HEK293 (cell line): ENCODE measurements at regions not wholly inside any gene's neighbourhood (a gene's known extent, or its start where the extent isn't known, plus 50 kb on each side); places are given as distances from the start of the nearest gene placed in this dataset.

Experiments
- CTCF ChIA-PET: fragments of 350-600 bp; formaldehyde crosslinking; extraction: SDS; loops from one replicate; lab custom pipeline; 2021; ENCODE audit warnings: antibody characterized with exemption; lab: Yijun Ruan, JAX
- POLR2A ChIA-PET: fragments of 300-600 bp; formaldehyde crosslinking; extraction: SDS; loops from one replicate; lab custom pipeline; 2020; ENCODE audit warnings: antibody characterized with exemption, inconsistent platforms; lab: Yijun Ruan, JAX
- H3K27ac ChIP-seq: fragments of 200-500 bp; sonication (Bioruptor generic); 2 replicates; pipeline ENCODE4 v1.5.1; 2014; ENCODE audit warnings: low read depth, low read length, control low read depth, inconsistent platforms; ENCODE audit errors: extremely low read depth
- H3K36me3 ChIP-seq, 2 experiments: fragments of 200-500 bp in 1 of 2; sonication (Bioruptor generic) in 1 of 2; 1 replicate in 1 of 2; 2 replicates in 1 of 2; pipeline ENCODE4 v1.5.1; 2014 to 2017; ENCODE audit warnings: inconsistent platforms in 2 of 2, low read length in 2 of 2; ENCODE audit not compliant: control insufficient read depth in 2 of 2, insufficient read depth in 1 of 2
- H3K4me1 ChIP-seq: fragments of 200-500 bp; sonication (Bioruptor generic); 2 replicates; pipeline ENCODE4 v1.5.1; 2014; ENCODE audit warnings: mild to moderate bottlenecking, low read length, inconsistent platforms; ENCODE audit not compliant: control insufficient read depth, insufficient read depth
- H3K4me3 ChIP-seq: 2 replicates; pipeline ENCODE4 v1.5.1; 2011; ENCODE audit warnings: low read depth, mild to moderate bottlenecking, control low read depth, low read length, moderate library complexity
- H3K9me3 ChIP-seq: fragments of 200-500 bp; sonication (Bioruptor generic); 2 replicates; pipeline ENCODE4 v1.5.1; 2014; ENCODE audit warnings: low read depth, low read length, inconsistent platforms; ENCODE audit not compliant: control insufficient read depth, insufficient read depth
- BCL11B ChIP-seq: fragments of 450-650 bp; formaldehyde crosslinking; IDR thresholded peaks from 2 replicates; pipeline ENCODE4 v1.5.1; 2016; ENCODE audit warnings: low read depth, missing biosample characterization, missing genetic modification characterization
- HOXD13 ChIP-seq: sonication (generic); formaldehyde crosslinking; IDR thresholded peaks from 2 replicates; pipeline ENCODE4 v1.8.0; 2022; ENCODE audit warnings: missing genetic modification reagents, borderline replicate concordance
- MZF1 ChIP-seq: fragments of 450-650 bp; formaldehyde crosslinking; IDR thresholded peaks from 2 replicates; pipeline ENCODE4 v1.5.1; 2017; ENCODE audit warnings: missing biosample characterization, missing genetic modification characterization, borderline replicate concordance
- REPIN1 ChIP-seq: fragments of 450-650 bp; formaldehyde crosslinking; IDR thresholded peaks from 2 replicates; pipeline ENCODE4 v1.5.1; 2017; ENCODE audit warnings: missing biosample characterization, missing genetic modification characterization, low read depth
- SALL2 ChIP-seq: fragments of 450-650 bp; formaldehyde crosslinking; IDR thresholded peaks from 2 replicates; pipeline ENCODE4 v1.5.0; 2017; ENCODE audit warnings: missing biosample characterization, mild to moderate bottlenecking, missing genetic modification characterization, borderline replicate concordance
- SP3 ChIP-seq: fragments of 450-650 bp; formaldehyde crosslinking; IDR thresholded peaks from 2 replicates; pipeline ENCODE4 v1.5.1; 2016; ENCODE audit warnings: missing biosample characterization, missing genetic modification characterization
- ZBTB1 ChIP-seq: fragments of 450-650 bp; formaldehyde crosslinking; IDR thresholded peaks from 2 replicates; pipeline ENCODE4 v1.5.1; 2016; ENCODE audit warnings: missing biosample characterization, missing genetic modification characterization
- ZBTB8A ChIP-seq: fragments of 450-650 bp; formaldehyde crosslinking; IDR thresholded peaks from 2 replicates; pipeline ENCODE4 v1.5.1; 2016; ENCODE audit warnings: missing biosample characterization, missing genetic modification characterization
- ZNF155 ChIP-seq: fragments of 450-650 bp; formaldehyde crosslinking; IDR thresholded peaks from 2 replicates; pipeline ENCODE4 v1.5.1; 2016; ENCODE audit warnings: missing biosample characterization, missing genetic modification characterization
- ZNF24 ChIP-seq: fragments of 450-650 bp; formaldehyde crosslinking; IDR thresholded peaks from 2 replicates; pipeline ENCODE4 v1.5.1; 2016; ENCODE audit warnings: missing biosample characterization, missing genetic modification characterization
- ZNF311 ChIP-seq: fragments of 450-650 bp; formaldehyde crosslinking; IDR thresholded peaks from 2 replicates; pipeline ENCODE4 v1.5.1; 2017; ENCODE audit warnings: missing biosample characterization, missing genetic modification characterization, borderline replicate concordance
- ZNF366 ChIP-seq: fragments of 450-650 bp; formaldehyde crosslinking; conservative IDR thresholded peaks from 2 replicates; pipeline ENCODE4 v1.5.1; 2016; ENCODE audit warnings: missing biosample characterization, missing genetic modification characterization
- ZNF416 ChIP-seq: fragments of 450-650 bp; formaldehyde crosslinking; IDR thresholded peaks from 2 replicates; pipeline ENCODE4 v1.5.1; 2016; ENCODE audit warnings: missing biosample characterization, missing genetic modification characterization
- ZNF544 ChIP-seq: fragments of 450-650 bp; formaldehyde crosslinking; IDR thresholded peaks from 2 replicates; pipeline ENCODE4 v1.5.0; 2017; ENCODE audit warnings: missing biosample characterization, missing genetic modification characterization
- ZNF549 ChIP-seq: fragments of 450-650 bp; IDR thresholded peaks from 2 replicates; pipeline ENCODE4 v1.5.1; 2018; ENCODE audit warnings: missing biosample characterization, missing genetic modification characterization, mild to moderate bottlenecking, inconsistent platforms, moderate library complexity
- ZNF558 ChIP-seq: fragments of 450-650 bp; formaldehyde crosslinking; IDR thresholded peaks from 2 replicates; pipeline ENCODE4 v1.5.1; 2016; ENCODE audit warnings: missing biosample characterization, missing genetic modification characterization
- ZNF610 ChIP-seq: fragments of 450-650 bp; formaldehyde crosslinking; IDR thresholded peaks from 2 replicates; pipeline ENCODE4 v1.5.1; 2016; ENCODE audit warnings: missing biosample characterization, missing genetic modification characterization, borderline replicate concordance
- ZNF623 ChIP-seq: fragments of 450-650 bp; formaldehyde crosslinking; IDR thresholded peaks from 2 replicates; pipeline ENCODE4 v1.5.1; 2016; ENCODE audit warnings: missing biosample characterization, missing genetic modification characterization
- ZNF629 ChIP-seq: fragments of 450-650 bp; formaldehyde crosslinking; IDR thresholded peaks from 2 replicates; pipeline ENCODE4 v1.5.1; 2017; ENCODE audit warnings: missing biosample characterization, missing genetic modification characterization
- ZNF677 ChIP-seq: fragments of 450-650 bp; IDR thresholded peaks from 2 replicates; pipeline ENCODE4 v1.5.0; 2018; ENCODE audit warnings: missing biosample characterization, mild to moderate bottlenecking, missing genetic modification characterization, moderate library complexity
- ZNF777 ChIP-seq: fragments of 450-650 bp; formaldehyde crosslinking; IDR thresholded peaks from 2 replicates; pipeline ENCODE4 v1.5.1; 2017; ENCODE audit warnings: missing biosample characterization, missing genetic modification characterization, borderline replicate concordance
- ZNF791 ChIP-seq: fragments of 450-650 bp; formaldehyde crosslinking; IDR thresholded peaks from 2 replicates; pipeline ENCODE4 v1.5.1; 2016; ENCODE audit warnings: missing biosample characterization, missing genetic modification characterization
- ZSCAN23 ChIP-seq: fragments of 450-650 bp; formaldehyde crosslinking; IDR thresholded peaks from 2 replicates; pipeline ENCODE4 v1.5.1; 2016; ENCODE audit warnings: missing biosample characterization, missing genetic modification characterization
- TF ChIP-seq, protein P1 (sequence below): fragments of 450-650 bp; formaldehyde crosslinking; IDR thresholded peaks from 2 replicates; pipeline ENCODE4 v1.5.1; 2016; ENCODE audit warnings: missing biosample characterization, missing genetic modification characterization
- TF ChIP-seq, protein P2 (sequence below): sonication (generic); formaldehyde crosslinking; IDR thresholded peaks from 2 replicates; pipeline ENCODE4 v1.8.1; 2022; ENCODE audit warnings: mild to moderate bottlenecking, moderate library complexity, missing genetic modification reagents

GRCh38 chr9:78857373-78858225 is 560.7 kb downstream of the PSAT1 start:
- Histone ChIP-seq H3K4me3 (no peak overlapping the region), H3K4me1 (no peaks in the 10 kb centered on the region), H3K36me3 (no peaks in the 10 kb centered on the region), H3K27ac (no peak overlapping the region), H3K9me3 (no peaks in the 10 kb centered on the region)
- ChIA-PET CTCF (no interaction called here), POLR2A (no interaction called here)
- TF ChIP-seq ZNF549: no peak
- TF ChIP-seq, protein P1, sequence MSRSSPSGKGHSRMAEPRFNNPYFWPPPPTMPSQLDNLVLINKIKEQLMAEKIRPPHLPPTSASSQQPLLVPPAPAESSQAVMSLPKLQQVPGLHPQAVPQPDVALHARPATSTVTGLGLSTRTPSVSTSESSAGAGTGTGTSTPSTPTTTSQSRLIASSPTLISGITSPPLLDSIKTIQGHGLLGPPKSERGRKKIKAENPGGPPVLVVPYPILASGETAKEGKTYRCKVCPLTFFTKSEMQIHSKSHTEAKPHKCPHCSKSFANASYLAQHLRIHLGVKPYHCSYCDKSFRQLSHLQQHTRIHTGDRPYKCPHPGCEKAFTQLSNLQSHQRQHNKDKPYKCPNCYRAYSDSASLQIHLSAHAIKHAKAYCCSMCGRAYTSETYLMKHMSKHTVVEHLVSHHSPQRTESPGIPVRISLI (tag by site-specific recombination): no peak
- no peak for TF ChIP-seq ZNF366
- TF ChIP-seq ZNF629: no peak
- TF ChIP-seq ZNF416 (tag by site-specific recombination): no peak
- TF ChIP-seq, all 188 proteins: peak for 0

DNA sequence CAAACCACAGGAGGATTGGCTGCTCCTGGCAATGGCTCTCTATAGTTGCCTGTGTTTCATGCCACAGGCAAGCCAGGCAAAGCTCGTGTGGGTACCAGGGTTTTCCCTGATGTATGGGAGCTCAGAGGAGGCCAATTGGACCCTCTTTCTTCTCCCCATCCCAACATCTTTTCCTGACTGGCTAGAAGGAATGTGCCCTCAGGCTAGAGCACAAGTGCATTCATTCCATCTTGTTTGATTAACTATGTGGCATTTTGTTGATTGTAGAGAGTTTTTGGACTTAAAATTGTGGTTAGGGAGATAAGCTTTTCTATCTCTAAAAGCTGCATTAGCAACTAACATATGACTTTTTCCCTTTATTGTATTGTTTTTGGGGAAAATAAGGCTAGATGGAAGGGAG is 561.3 kb downstream of the PSAT1 start:
- ChIA-PET CTCF (no interaction called here), POLR2A (no interaction called here)
- no peak overlapping the region for H3K27ac ChIP-seq
- H3K9me3 ChIP-seq: no peaks in the 10 kb centered on the region
- H3K4me1 ChIP-seq: no peaks in the 10 kb centered on the region
- H3K36me3 ChIP-seq: no peaks in the 10 kb centered on the region
- no peak overlapping the region for H3K4me3 ChIP-seq
- TF ChIP-seq HOXD13 (CRISPR knock-in tag): no peak
- TF ChIP-seq ZNF610 (tag by site-specific recombination): no peak
- no peak for TF ChIP-seq ZSCAN23 (tag by site-specific recombination)
- TF ChIP-seq, protein P2, sequence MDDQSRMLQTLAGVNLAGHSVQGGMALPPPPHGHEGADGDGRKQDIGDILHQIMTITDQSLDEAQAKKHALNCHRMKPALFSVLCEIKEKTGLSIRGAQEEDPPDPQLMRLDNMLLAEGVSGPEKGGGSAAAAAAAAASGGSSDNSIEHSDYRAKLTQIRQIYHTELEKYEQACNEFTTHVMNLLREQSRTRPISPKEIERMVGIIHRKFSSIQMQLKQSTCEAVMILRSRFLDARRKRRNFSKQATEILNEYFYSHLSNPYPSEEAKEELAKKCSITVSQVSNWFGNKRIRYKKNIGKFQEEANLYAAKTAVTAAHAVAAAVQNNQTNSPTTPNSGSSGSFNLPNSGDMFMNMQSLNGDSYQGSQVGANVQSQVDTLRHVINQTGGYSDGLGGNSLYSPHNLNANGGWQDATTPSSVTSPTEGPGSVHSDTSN (CRISPR knock-in tag): no peak
- TF ChIP-seq ZNF677 (tag by site-specific recombination): no peak
- no peak for TF ChIP-seq MZF1 (tag by site-specific recombination)
- no peak for TF ChIP-seq ZNF777 (tag by site-specific recombination)
- TF ChIP-seq SP3: no peak
- TF ChIP-seq ZBTB1: no peak
- no peak for TF ChIP-seq ZNF558 (tag by site-specific recombination)
- TF ChIP-seq ZNF544 (tag by site-specific recombination): no peak
- no peak for TF ChIP-seq ZNF623 (tag by site-specific recombination)
- TF ChIP-seq ZNF791 (tag by site-specific recombination): no peak
- TF ChIP-seq ZBTB8A (tag by site-specific recombination): no peak
- TF ChIP-seq BCL11B (tag by site-specific recombination): no peak
- no peak for TF ChIP-seq SALL2
- TF ChIP-seq REPIN1 (tag by site-specific recombination): no peak
- no peak for TF ChIP-seq ZNF311 (tag by site-specific recombination)
- TF ChIP-seq ZNF155 (tag by site-specific recombination): no peak
- TF ChIP-seq ZNF24: no peak
